ENCODE measurements at regions not wholly inside any gene's neighbourhood (a gene's known extent, or its start where the extent isn't known, plus 50 kb on each side); places are given as distances from the start of the nearest gene placed in this dataset.

DNA sequence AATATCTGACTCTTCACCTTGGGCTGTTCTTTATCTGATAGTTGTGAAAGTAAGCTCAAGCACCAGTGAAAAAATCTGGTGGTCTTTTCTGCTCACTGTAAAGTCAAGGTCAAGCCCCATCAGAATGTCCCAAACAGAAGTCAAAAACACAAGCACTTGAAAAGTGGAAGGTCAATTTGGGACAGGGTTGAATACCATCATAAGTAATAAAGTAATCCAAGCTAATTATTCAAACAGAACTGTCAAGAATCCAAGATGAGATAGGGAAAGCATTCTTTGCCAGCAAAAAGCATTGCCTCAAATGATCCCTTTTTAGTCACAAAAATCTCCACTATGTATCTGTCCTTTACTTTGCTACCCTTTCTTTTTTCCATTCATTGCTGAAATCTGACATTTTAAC lies 430.1 kb upstream of the NPVF start:
- TF ChIP-seq, protein P1, sequence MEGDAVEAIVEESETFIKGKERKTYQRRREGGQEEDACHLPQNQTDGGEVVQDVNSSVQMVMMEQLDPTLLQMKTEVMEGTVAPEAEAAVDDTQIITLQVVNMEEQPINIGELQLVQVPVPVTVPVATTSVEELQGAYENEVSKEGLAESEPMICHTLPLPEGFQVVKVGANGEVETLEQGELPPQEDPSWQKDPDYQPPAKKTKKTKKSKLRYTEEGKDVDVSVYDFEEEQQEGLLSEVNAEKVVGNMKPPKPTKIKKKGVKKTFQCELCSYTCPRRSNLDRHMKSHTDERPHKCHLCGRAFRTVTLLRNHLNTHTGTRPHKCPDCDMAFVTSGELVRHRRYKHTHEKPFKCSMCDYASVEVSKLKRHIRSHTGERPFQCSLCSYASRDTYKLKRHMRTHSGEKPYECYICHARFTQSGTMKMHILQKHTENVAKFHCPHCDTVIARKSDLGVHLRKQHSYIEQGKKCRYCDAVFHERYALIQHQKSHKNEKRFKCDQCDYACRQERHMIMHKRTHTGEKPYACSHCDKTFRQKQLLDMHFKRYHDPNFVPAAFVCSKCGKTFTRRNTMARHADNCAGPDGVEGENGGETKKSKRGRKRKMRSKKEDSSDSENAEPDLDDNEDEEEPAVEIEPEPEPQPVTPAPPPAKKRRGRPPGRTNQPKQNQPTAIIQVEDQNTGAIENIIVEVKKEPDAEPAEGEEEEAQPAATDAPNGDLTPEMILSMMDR (IDR thresholded peaks at IDR 0.05): no peak
- TF ChIP-seq EP300 (IDR thresholded peaks at IDR 0.05): no peak
- no peak for TF ChIP-seq POLR2A (IDR thresholded peaks at IDR 0.05)
